ENCODE measurements at regions not wholly inside any gene's neighbourhood (a gene's known extent, or its start where the extent isn't known, plus 50 kb on each side); places are given as distances from the start of the nearest gene placed in this dataset.
A peak's percentile ranks its signal among the peaks of the same experiment; 100 is the strongest.

DNA sequence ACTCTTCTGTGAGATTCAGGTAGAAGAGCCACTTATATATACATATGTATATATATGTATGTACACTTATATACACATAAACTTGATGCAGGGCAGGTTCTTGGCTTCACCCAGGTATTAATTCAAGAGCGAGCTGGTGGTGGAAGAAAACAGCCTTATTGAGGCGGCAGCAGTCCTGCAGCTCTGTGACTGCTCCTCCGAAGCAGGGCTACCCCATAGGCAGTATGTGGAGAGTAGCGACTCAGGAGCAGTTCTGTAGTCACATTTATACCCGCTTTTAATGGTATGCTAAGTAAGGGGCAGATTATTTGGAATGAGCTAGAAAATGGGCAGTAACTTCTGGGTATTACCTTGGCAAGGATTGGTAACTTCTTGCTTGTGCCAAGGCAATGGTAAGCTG is 280.6 kb upstream of the TFPI start:
- no peak for DNase-seq
- Histone ChIP-seq H3K4me1 (ENCODE audit: control insufficient read depth, insufficient read depth, low read length) (no peaks in the 10 kb centered on the region), H3K9me3 (ENCODE audit: control insufficient read depth, low read depth, low read length) (no peaks in the 10 kb centered on the region), H3K27me3 (ENCODE audit: control insufficient read depth, insufficient read depth, low read length) (no peaks in the 10 kb centered on the region), H3K36me3 (ENCODE audit: control insufficient read depth, insufficient read depth, low read length) (no peaks in the 10 kb centered on the region), H3K27ac (ENCODE audit: low read length) (no peak overlapping the region), H3K4me3 (ENCODE audit: low read length) (no peak overlapping the region)
- WGBS (ENCODE audit: insufficient coverage, low lambda C conversion rate): no CpG with 5 or more reads among the region's 5 CpGs

DNA sequence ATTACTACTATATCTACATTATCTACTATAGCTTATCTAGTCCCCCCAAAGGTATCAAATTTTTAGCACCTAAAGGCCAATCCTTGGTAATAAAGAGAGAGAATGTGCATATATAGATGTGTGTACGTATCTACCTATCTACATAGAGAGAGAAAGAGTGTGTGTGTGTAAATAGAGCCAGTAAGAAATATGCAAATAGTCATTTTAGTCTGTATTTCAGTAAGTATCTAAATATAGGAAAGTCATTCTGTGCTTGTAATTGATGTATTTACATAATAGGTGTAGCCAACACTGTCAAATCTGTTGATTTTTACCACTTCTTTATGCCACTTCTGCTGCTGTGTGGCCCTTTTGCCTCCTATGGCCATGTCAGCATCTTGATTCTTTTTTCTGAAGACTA is 284.5 kb upstream of the TFPI start:
- Histone ChIP-seq H3K36me3 (ENCODE audit: control insufficient read depth, insufficient read depth, low read length) (no peaks in the 10 kb centered on the region), H3K4me3 (ENCODE audit: low read length) (no peak overlapping the region), H3K27ac (ENCODE audit: low read length) (no peak overlapping the region), H3K4me1 (ENCODE audit: control insufficient read depth, insufficient read depth, low read length) (no peaks in the 10 kb centered on the region), H3K27me3 (ENCODE audit: control insufficient read depth, insufficient read depth, low read length) (no peaks in the 10 kb centered on the region), H3K9me3 (ENCODE audit: control insufficient read depth, low read depth, low read length) (no peaks in the 10 kb centered on the region)
- WGBS (ENCODE audit: insufficient coverage, low lambda C conversion rate): 57% methylated on average over 1 of the region's 1 CpG
- no peak for DNase-seq

DNA sequence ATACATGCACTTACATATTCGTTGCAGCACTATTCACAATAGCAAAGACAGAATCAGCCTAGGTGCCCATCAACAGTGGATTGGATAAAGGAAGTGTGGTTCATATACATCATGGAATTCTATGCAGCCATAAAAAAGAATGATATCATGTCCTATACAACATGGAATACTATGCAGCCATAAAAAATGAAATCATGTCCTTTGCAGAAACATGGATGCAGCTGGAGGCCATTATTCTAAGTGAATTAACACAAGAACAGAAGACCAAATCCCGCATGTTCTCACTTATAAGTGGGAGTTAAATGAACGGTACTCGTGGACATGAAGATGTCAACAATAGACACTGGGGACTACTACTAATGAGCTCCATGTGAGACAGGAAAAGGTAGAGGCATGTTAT is 288.1 kb upstream of the TFPI start:
- no CpG with 5 or more reads among the region's 4 CpGs for WGBS (ENCODE audit: insufficient coverage, low lambda C conversion rate)
- no peaks in the 10 kb centered on the region for H3K36me3 ChIP-seq (ENCODE audit: control insufficient read depth, insufficient read depth, low read length)
- H3K4me1 ChIP-seq (ENCODE audit: control insufficient read depth, insufficient read depth, low read length): peaks cover under 1% of the 10 kb centered on the region

DNA sequence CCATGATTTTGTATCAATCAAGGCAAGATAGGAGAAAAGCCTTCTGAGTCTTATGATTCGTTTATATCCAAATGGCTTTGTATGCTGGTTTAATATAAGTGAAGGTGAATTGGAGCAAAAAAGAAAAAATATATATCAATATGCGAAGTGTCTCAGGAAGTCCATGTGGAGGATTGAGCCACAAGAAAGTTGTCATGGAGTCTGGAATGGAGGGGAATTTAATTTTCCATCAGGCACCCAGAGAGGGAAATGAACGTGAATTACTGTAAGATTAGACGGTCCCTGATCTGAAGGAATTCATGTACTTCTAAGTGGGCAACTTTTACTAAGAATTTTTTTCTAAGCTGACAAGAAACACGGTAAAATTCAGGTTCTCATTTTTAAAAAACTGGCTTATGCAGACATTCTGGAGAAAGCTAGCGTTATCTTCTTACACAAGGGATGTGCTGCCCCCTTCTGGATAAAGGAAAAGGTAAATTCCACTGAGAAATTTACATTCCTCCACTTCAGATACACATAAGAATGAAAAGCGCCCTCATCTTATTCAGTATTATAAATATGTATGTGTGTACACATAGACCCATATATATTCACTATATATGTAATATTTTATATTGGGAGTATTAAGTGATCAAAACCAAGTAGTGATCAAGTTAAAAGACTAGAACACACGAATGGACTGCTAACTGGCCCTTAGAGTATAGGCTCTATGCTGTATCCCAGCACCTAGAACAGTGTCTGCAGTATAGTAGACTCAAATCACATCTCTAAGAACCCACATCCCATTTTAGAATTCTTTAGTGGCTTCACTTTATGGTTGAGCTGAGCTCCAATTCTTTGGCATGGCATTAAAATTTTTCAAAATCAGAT is 289.0 kb upstream of the TFPI start:
- H3K36me3 ChIP-seq (ENCODE audit: control insufficient read depth, insufficient read depth, low read length): no peaks in the 10 kb centered on the region
- H3K4me1 ChIP-seq (ENCODE audit: control insufficient read depth, insufficient read depth, low read length): peaks cover 7% of the 10 kb centered on the region
- 100% methylated on average over 2 of the region's 8 CpGs for WGBS (ENCODE audit: insufficient coverage, low lambda C conversion rate)
- H3K27me3 ChIP-seq (ENCODE audit: control insufficient read depth, insufficient read depth, low read length): no peaks in the 10 kb centered on the region
- no peaks in the 10 kb centered on the region for H3K9me3 ChIP-seq (ENCODE audit: control insufficient read depth, low read depth, low read length)
- H3K4me3 ChIP-seq (ENCODE audit: low read length): no peak overlapping the region
- peak; percentile 19 to 32 for DNase-seq
- H3K27ac ChIP-seq (ENCODE audit: low read length): no peak overlapping the region

More for the DNA sequence above, 288.1 kb upstream of the TFPI start:
- H3K27ac ChIP-seq (ENCODE audit: low read length): no peak overlapping the region
- H3K9me3 ChIP-seq (ENCODE audit: control insufficient read depth, low read depth, low read length): no peaks in the 10 kb centered on the region
- H3K27me3 ChIP-seq (ENCODE audit: control insufficient read depth, insufficient read depth, low read length): no peaks in the 10 kb centered on the region
- DNase-seq: no peak
- H3K4me3 ChIP-seq (ENCODE audit: low read length): no peak overlapping the region

DNA sequence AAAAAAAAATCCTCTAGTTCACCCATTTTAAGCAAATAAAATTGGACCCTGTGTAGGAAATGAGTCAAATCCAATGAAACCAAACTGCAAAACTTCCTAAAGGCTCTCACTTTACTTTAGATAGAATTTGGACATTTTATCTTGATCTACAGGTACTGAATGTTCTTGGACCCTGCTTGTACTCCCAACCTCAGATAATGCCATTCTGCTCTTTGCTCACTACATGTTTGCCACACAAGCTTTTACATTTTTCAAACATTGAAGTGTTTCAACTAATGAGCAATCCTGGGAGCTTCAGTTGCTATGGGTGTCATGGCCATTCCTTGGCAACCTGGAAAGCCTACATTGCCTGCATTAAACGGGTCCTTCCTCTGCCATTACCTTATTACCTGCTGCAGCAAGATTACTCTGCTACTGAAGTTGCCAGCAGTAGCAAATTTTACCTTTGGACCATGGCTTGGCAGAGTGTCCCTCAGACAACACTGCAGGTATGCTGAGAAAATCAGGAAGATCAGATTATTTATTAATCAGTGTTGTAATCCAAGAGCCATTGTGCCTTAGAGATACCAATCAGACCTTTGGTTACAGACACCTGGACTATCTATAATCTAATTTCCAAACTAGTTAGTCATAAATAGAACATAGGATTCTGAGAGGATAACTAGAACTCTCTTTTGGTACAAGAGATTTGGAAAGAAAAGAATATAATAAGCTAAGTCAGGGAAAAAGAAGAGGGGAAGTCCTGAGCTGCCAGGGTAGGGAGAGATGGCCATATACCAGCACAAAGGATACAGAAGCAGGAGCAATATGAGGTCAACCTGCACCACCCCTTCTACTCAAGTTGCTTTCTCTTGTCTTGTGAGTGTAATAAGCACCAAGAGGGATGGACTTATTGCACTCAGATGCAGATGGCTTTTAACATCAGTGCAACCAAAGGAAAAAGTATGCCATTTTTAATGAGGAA is 293.3 kb upstream of the TFPI start:
- no CpG with 5 or more reads among the region's 1 CpG for WGBS (ENCODE audit: insufficient coverage, low lambda C conversion rate)
- Histone ChIP-seq H3K27me3 (ENCODE audit: control insufficient read depth, insufficient read depth, low read length) (no peaks in the 10 kb centered on the region), H3K9me3 (ENCODE audit: control insufficient read depth, low read depth, low read length) (no peaks in the 10 kb centered on the region), H3K4me3 (ENCODE audit: low read length) (no peak overlapping the region), H3K27ac (ENCODE audit: low read length) (no peak overlapping the region), H3K4me1 (ENCODE audit: control insufficient read depth, insufficient read depth, low read length) (peaks cover 7% of the 10 kb centered on the region), H3K36me3 (ENCODE audit: control insufficient read depth, insufficient read depth, low read length) (no peaks in the 10 kb centered on the region)
- peak; percentile 5 to 28 for DNase-seq

DNA sequence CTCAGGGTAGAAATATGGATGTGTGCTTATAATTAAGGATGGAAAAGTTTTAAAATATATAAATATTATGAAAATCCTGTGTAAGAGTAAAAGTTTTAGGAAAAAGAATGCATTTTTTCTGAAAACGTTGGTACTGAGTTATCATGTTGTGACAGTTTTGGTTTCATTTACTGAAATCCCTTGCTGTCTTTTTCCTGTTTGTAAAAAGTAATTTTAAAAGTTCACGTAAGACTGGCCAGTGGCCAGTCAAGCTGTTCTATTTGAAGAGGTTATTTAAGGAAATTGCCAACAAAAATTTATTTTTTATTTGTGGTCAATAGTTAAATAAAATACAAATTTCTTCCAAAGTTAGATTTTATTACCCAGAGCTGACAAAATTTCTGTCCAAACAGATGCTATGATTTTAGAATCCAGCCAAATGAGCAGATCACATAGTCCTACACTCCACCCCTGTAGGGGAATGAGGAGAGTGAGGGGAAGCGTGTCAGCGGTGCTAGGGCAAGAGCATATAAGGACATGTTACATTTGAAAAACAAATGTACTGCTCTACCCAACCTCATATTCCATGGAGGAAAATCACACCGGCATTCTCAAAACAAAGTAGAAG is 297.8 kb upstream of the TFPI start:
- no peak for DNase-seq
- Histone ChIP-seq H3K9me3 (ENCODE audit: control insufficient read depth, low read depth, low read length) (no peaks in the 10 kb centered on the region), H3K4me1 (ENCODE audit: control insufficient read depth, insufficient read depth, low read length) (peaks cover 7% of the 10 kb centered on the region), H3K27ac (ENCODE audit: low read length) (no peak overlapping the region), H3K4me3 (ENCODE audit: low read length) (no peak overlapping the region), H3K36me3 (ENCODE audit: control insufficient read depth, insufficient read depth, low read length) (no peaks in the 10 kb centered on the region), H3K27me3 (ENCODE audit: control insufficient read depth, insufficient read depth, low read length) (no peaks in the 10 kb centered on the region)
- WGBS (ENCODE audit: insufficient coverage, low lambda C conversion rate): 90% methylated on average over 4 of the region's 5 CpGs

DNA sequence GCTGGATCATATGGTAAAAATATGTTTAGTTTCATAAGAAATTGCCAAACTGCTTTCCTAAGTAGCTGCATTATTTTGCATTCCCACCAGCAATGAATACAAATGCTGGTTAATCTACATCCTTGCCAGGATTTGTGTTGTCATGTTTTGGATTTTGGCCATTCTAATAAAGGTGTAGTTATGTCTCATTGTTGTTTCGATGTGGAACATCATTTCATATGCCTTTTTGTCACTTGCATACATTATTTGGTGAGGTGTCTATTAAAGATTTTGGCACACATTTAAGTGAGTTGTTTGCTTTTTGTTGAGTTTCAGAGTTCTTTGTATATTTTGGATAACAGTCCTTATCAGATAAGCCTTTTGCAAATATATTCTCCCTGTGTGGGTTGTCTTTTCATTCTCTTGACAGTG is 299.2 kb upstream of the TFPI start:
- no peaks in the 10 kb centered on the region for H3K27me3 ChIP-seq (ENCODE audit: control insufficient read depth, insufficient read depth, low read length)
- WGBS (ENCODE audit: insufficient coverage, low lambda C conversion rate): no CpG with 5 or more reads among the region's 1 CpG

DNA sequence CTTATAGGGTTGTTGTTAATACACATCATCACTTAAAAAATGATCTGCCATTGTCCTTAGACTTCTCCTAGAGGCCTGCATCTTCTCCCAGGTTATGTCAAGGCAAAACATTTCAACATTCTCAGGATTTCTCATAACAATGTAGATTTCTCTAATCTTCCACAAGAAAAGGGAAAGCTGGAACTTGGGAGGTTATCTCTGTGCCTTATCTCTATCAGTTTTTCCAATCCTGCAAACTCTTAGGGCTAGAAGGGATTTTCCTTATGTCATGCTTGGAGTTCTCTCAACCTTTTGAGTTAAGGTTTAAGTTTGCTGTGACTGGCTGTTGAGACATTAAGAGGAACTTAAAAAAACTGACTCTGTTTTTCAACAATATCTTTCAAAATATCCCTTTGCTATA is 300.6 kb upstream of the TFPI start:
- DNase-seq: no peak
- H3K9me3 ChIP-seq (ENCODE audit: control insufficient read depth, low read depth, low read length): no peaks in the 10 kb centered on the region
- no peaks in the 10 kb centered on the region for H3K27me3 ChIP-seq (ENCODE audit: control insufficient read depth, insufficient read depth, low read length)
- H3K36me3 ChIP-seq (ENCODE audit: control insufficient read depth, insufficient read depth, low read length): no peaks in the 10 kb centered on the region
- H3K4me3 ChIP-seq (ENCODE audit: low read length): no peak overlapping the region
- no peaks in the 10 kb centered on the region for H3K4me1 ChIP-seq (ENCODE audit: control insufficient read depth, insufficient read depth, low read length)
- H3K27ac ChIP-seq (ENCODE audit: low read length): no peak overlapping the region

More for the DNA sequence above, 299.2 kb upstream of the TFPI start:
- no peak for DNase-seq
- Histone ChIP-seq H3K9me3 (ENCODE audit: control insufficient read depth, low read depth, low read length) (no peaks in the 10 kb centered on the region), H3K4me3 (ENCODE audit: low read length) (no peak overlapping the region), H3K4me1 (ENCODE audit: control insufficient read depth, insufficient read depth, low read length) (no peaks in the 10 kb centered on the region), H3K36me3 (ENCODE audit: control insufficient read depth, insufficient read depth, low read length) (no peaks in the 10 kb centered on the region), H3K27ac (ENCODE audit: low read length) (no peak overlapping the region)

DNA sequence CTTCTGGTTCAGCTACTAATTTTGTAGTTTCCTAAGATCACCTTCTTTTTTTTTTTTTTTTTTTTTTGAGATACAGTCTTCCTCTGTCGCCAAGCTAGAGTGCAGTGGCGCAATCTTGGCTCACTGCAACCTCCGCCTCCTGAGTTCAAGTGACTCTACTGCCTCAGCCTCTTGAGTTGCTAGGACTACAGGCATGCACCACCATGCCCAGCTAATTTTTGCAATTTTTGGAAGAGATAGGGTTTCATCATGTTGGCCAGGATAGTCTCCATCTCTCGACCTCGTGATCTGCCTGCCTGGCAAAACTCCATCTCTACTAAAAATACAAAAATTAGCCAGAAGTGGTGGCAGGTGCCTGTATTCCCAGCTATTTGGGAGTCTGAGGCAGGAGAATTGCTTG is 301.5 kb upstream of the TFPI start:
- Histone ChIP-seq H3K27ac (ENCODE audit: low read length) (no peak overlapping the region), H3K36me3 (ENCODE audit: control insufficient read depth, insufficient read depth, low read length) (no peaks in the 10 kb centered on the region), H3K4me3 (ENCODE audit: low read length) (no peak overlapping the region), H3K27me3 (ENCODE audit: control insufficient read depth, insufficient read depth, low read length) (no peaks in the 10 kb centered on the region), H3K4me1 (ENCODE audit: control insufficient read depth, insufficient read depth, low read length) (no peaks in the 10 kb centered on the region), H3K9me3 (ENCODE audit: control insufficient read depth, low read depth, low read length) (no peaks in the 10 kb centered on the region)
- 90% methylated on average over 2 of the region's 5 CpGs for WGBS (ENCODE audit: insufficient coverage, low lambda C conversion rate)
- DNase-seq: no peak

DNA sequence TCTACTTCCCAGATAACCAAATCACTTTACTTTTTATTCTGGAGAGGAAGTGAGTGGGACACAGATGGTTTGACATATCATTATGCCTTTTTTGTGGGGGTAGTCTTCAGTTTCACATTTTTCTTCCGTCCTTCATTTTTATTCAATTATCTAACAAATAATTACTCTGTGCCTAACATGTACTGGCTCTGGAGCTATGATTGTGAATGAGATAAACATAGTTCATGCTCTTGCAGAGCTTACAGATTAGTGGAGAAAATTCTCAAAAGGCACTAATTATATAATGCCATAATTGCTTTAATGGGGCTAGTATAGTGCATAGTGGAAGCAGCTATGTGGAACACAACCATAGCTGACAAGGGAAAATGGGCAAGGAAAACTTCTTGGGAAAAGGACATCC is 303.6 kb upstream of the TFPI start:
- 71% methylated on average over 1 of the region's 1 CpG for WGBS (ENCODE audit: insufficient coverage, low lambda C conversion rate)
- no peaks in the 10 kb centered on the region for H3K4me1 ChIP-seq (ENCODE audit: control insufficient read depth, insufficient read depth, low read length)

More for the DNA sequence above, 303.6 kb upstream of the TFPI start:
- Histone ChIP-seq H3K27ac (ENCODE audit: low read length) (no peak overlapping the region), H3K27me3 (ENCODE audit: control insufficient read depth, insufficient read depth, low read length) (no peaks in the 10 kb centered on the region), H3K36me3 (ENCODE audit: control insufficient read depth, insufficient read depth, low read length) (no peaks in the 10 kb centered on the region), H3K9me3 (ENCODE audit: control insufficient read depth, low read depth, low read length) (no peaks in the 10 kb centered on the region), H3K4me3 (ENCODE audit: low read length) (no peak overlapping the region)
- DNase-seq: no peak
